ENCODE measurements at regions not wholly inside any gene's neighbourhood (a gene's known extent, or its start where the extent isn't known, plus 50 kb on each side); places are given as distances from the start of the nearest gene placed in this dataset.

GRCh38 chr4:148530114-148530513, 87.9 kb upstream of the NR3C2 start:
- DNase-seq (ENCODE audit: low spot score in 2 of 2), result no peak
- TF ChIP-seq EP300 (IDR thresholded peaks at IDR 0.05) (no peak), POLR2AphosphoS5 (IDR thresholded peaks at IDR 0.05) (no peak), POLR2A (IDR thresholded peaks at IDR 0.05) (no peak), CTCF (IDR thresholded peaks at IDR 0.05) (no peak)
- Histone ChIP-seq H3K4me1 (no peaks in the 10 kb centered on the region), H3K27ac (no peak overlapping the region), H3K9me3 (peaks cover 17% of the 10 kb centered on the region), H3K36me3 (no peaks in the 10 kb centered on the region), H3K27me3 (no peaks in the 10 kb centered on the region), H3K4me3 (no peak overlapping the region)

GRCh38 chr4:148527571-148527970, 85.4 kb upstream of the NR3C2 start:
- no peak for DNase-seq (ENCODE audit: low spot score in 2 of 2)
- no peak for TF ChIP-seq EP300 (IDR thresholded peaks at IDR 0.05)
- TF ChIP-seq POLR2AphosphoS5 (IDR thresholded peaks at IDR 0.05), result no peak
- TF ChIP-seq POLR2A (IDR thresholded peaks at IDR 0.05), result no peak
- no peak for TF ChIP-seq CTCF (IDR thresholded peaks at IDR 0.05)
- Histone ChIP-seq H3K27ac (no peak overlapping the region), H3K4me1 (no peaks in the 10 kb centered on the region), H3K36me3 (no peaks in the 10 kb centered on the region), H3K27me3 (no peaks in the 10 kb centered on the region), H3K9me3 (peaks cover under 1% of the 10 kb centered on the region), H3K4me3 (no peak overlapping the region)

GRCh38 chr4:148522995-148523394, 80.8 kb upstream of the NR3C2 start:
- DNase-seq (ENCODE audit: low spot score in 2 of 2), result no peak
- Histone ChIP-seq H3K36me3 (no peaks in the 10 kb centered on the region), H3K9me3 (no peaks in the 10 kb centered on the region), H3K27me3 (no peaks in the 10 kb centered on the region), H3K27ac (no peak overlapping the region), H3K4me3 (no peak overlapping the region), H3K4me1 (no peaks in the 10 kb centered on the region)
- WGBS, result 89% methylated on average over 4 of the region's 4 CpGs
- TF ChIP-seq POLR2AphosphoS5 (IDR thresholded peaks at IDR 0.05), result no peak
- TF ChIP-seq EP300 (IDR thresholded peaks at IDR 0.05), result no peak
- TF ChIP-seq CTCF (IDR thresholded peaks at IDR 0.05), result no peak
- TF ChIP-seq POLR2A (IDR thresholded peaks at IDR 0.05), result no peak

- 49% methylated on average over 1 of the region's 1 CpG for WGBS
- no peak for DNase-seq (ENCODE audit: low spot score in 2 of 2)
- no peaks in the 10 kb centered on the region for H3K36me3 ChIP-seq
- H3K27me3 ChIP-seq, result no peaks in the 10 kb centered on the region
- H3K4me1 ChIP-seq, result no peaks in the 10 kb centered on the region
- TF ChIP-seq EP300 (IDR thresholded peaks at IDR 0.05), result no peak
- no peak for TF ChIP-seq POLR2A (IDR thresholded peaks at IDR 0.05)
- no peak for TF ChIP-seq POLR2AphosphoS5 (IDR thresholded peaks at IDR 0.05)
- no peak for TF ChIP-seq CTCF (IDR thresholded peaks at IDR 0.05)
- H3K9me3 ChIP-seq, result no peaks in the 10 kb centered on the region
- no peak overlapping the region for H3K4me3 ChIP-seq
- no peak overlapping the region for H3K27ac ChIP-seq
Observed at GRCh38 chr4:148515248-148515647, 73.0 kb upstream of the NR3C2 start.

GRCh38 chr4:148514581-148514980, 72.4 kb upstream of the NR3C2 start:
- H3K27ac ChIP-seq, result no peak overlapping the region
- no peaks in the 10 kb centered on the region for H3K27me3 ChIP-seq
- TF ChIP-seq POLR2A (IDR thresholded peaks at IDR 0.05) (no peak), POLR2AphosphoS5 (IDR thresholded peaks at IDR 0.05) (no peak), EP300 (IDR thresholded peaks at IDR 0.05) (no peak), CTCF (IDR thresholded peaks at IDR 0.05) (no peak)
- no peaks in the 10 kb centered on the region for H3K36me3 ChIP-seq
- H3K4me1 ChIP-seq, result no peaks in the 10 kb centered on the region
- H3K9me3 ChIP-seq, result no peaks in the 10 kb centered on the region
- H3K4me3 ChIP-seq, result no peak overlapping the region
- 56% methylated on average over 2 of the region's 2 CpGs for WGBS
- no peak for DNase-seq (ENCODE audit: low spot score in 2 of 2)
